GM12891 (cell line): ENCODE measurements at regions not wholly inside any gene's neighbourhood (a gene's known extent, or its start where the extent isn't known, plus 50 kb on each side); places are given as distances from the start of the nearest gene placed in this dataset.

Experiments used
- POLR2A ChIP-seq: IDR thresholded peaks from 2 replicates; pipeline ENCODE4 v1.6.1; 2011; ENCODE audit warnings: low read depth, low read length, control low read depth
- POU2F2 ChIP-seq: IDR thresholded peaks from 2 replicates; pipeline ENCODE4 v1.6.1; 2011; ENCODE audit warnings: low read depth, mild to moderate bottlenecking, control low read depth, low read length, moderate library complexity

DNA sequence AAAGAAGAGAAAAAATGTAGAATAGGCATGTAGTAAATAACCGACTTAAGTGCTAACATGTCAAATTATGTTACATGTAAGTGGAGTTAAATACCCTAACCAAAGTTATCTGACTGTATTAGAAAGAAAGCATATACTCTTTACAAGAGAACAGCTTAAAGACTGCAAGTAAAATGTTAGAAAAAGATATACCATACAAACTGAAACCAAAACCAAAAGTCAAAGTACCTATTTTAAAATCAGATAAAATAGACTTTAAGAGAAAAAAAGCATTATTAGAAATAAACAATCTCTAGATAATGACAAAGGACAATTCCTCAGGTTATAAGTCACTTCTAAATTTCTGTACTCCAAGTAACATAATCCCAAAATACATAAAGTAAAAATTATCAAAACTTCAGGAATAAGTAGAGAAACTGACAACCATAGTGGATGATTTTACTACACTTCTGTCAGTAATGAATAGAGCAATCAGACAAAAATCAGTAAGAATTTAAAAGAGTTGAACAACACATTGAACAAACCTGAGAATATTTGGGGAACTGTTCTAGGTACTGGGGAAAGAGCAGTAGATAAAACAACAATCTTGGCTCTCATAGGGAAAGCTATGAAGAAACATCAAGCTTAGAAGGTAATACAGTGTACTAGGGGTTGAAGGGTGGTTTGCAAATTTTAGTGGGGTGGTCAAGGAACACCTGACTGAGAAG, 127.3 kb downstream of the TBX19 start:
- TF ChIP-seq POU2F2 = no peak
- TF ChIP-seq POLR2A = no peak
